ENCODE measurements at regions not wholly inside any gene's neighbourhood (a gene's known extent, or its start where the extent isn't known, plus 50 kb on each side); places are given as distances from the start of the nearest gene placed in this dataset.

GRCh38 chr1:58152697-58153096, 393.8 kb downstream of the OMA1 start:
- TF ChIP-seq ZFP30 (CRISPR knock-in tag; IDR thresholded peaks at IDR 0.05) = no peak
- no peak for TF ChIP-seq OSR1 (CRISPR knock-in tag; IDR thresholded peaks at IDR 0.05)
- no peak for TF ChIP-seq ZFP3 (CRISPR knock-in tag; IDR thresholded peaks at IDR 0.05)
- TF ChIP-seq, protein P1, sequence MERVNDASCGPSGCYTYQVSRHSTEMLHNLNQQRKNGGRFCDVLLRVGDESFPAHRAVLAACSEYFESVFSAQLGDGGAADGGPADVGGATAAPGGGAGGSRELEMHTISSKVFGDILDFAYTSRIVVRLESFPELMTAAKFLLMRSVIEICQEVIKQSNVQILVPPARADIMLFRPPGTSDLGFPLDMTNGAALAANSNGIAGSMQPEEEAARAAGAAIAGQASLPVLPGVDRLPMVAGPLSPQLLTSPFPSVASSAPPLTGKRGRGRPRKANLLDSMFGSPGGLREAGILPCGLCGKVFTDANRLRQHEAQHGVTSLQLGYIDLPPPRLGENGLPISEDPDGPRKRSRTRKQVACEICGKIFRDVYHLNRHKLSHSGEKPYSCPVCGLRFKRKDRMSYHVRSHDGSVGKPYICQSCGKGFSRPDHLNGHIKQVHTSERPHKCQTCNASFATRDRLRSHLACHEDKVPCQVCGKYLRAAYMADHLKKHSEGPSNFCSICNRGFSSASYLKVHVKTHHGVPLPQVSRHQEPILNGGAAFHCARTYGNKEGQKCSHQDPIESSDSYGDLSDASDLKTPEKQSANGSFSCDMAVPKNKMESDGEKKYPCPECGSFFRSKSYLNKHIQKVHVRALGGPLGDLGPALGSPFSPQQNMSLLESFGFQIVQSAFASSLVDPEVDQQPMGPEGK (CRISPR knock-in tag; IDR thresholded peaks at IDR 0.05; ENCODE audit: borderline replicate concordance) = no peak
- no peak for TF ChIP-seq RARB (CRISPR knock-in tag; IDR thresholded peaks at IDR 0.05)
